Endothelial cell of umbilical vein (primary cell): ENCODE measurements at regions not wholly inside any gene's neighbourhood (a gene's known extent, or its start where the extent isn't known, plus 50 kb on each side); places are given as distances from the start of the nearest gene placed in this dataset.

Source experiments
- BruUV-seq: library from RNA; stranded (reverse); fragments of 400-500 nt; replicated peaks from 2 replicates; lab custom pipeline; 2021; lab: Mats Ljungman, UMichigan
- CTCF ChIA-PET: fragments of 300-600, 350-600 bp; sonication (Branson Sonifier 250); formaldehyde crosslinking; loops from one replicate; lab custom pipeline; 2021; ENCODE audit warnings: antibody characterized with exemption, inconsistent platforms; lab: Charles Lee
- POLR2A ChIA-PET: fragments of 300-600, 350-600 bp; sonication (Branson Sonifier 250); formaldehyde crosslinking; loops from one replicate; lab custom pipeline; 2021; ENCODE audit warnings: antibody characterized with exemption, inconsistent platforms; lab: Charles Lee
- DNase-seq: peaks from one replicate; pipeline ENCODE4 v3.0.0-alpha.2; 2011; ENCODE audit warnings: low read depth, low spot score
- FAIRE-seq: peaks from 2 replicates; lab custom pipeline; 2011; peaks lifted over from hg19 to GRCh38; lab: Jason Lieb, UNC
- H2AFZ ChIP-seq: 2 replicates; pipeline ENCODE4 v1.6.0; 2012; ENCODE audit warnings: low read depth, low read length, control low read depth, inconsistent platforms
- H3K27ac ChIP-seq: 2 replicates; pipeline ENCODE4 v1.5.1; 2011; ENCODE audit warnings: low read depth, mild to moderate bottlenecking, control low read depth, low read length, moderate library complexity; ENCODE audit not compliant: insufficient read depth
- H3K27me3 ChIP-seq, 2 experiments: 2 replicates each; pipeline versions ENCODE4 v1.6.0 to v1.6.1; 2011; ENCODE audit warnings: low read length in 2 of 2, mixed read lengths in 1 of 2; ENCODE audit not compliant: control insufficient read depth in 2 of 2, insufficient read depth in 2 of 2
- H3K36me3 ChIP-seq, 2 experiments: 2 replicates in 1 of 2; 3 replicates in 1 of 2; pipeline ENCODE4 v1.5.1; 2011; ENCODE audit warnings: low read length in 2 of 2, mild to moderate bottlenecking in 1 of 2, moderate library complexity in 1 of 2; ENCODE audit not compliant: control insufficient read depth in 2 of 2, insufficient read depth in 2 of 2; ENCODE audit errors: extremely low read depth in 1 of 2
- H3K4me1 ChIP-seq: 3 replicates; pipeline ENCODE4 v1.5.1; 2011; ENCODE audit warnings: mild to moderate bottlenecking, low read length; ENCODE audit not compliant: control insufficient read depth, insufficient read depth; ENCODE audit errors: extremely low read depth
- H3K4me2 ChIP-seq: 2 replicates; pipeline ENCODE4 v1.6.1; 2011; ENCODE audit warnings: low read length, control low read depth, mixed read lengths; ENCODE audit not compliant: insufficient read depth
- H3K4me3 ChIP-seq, 3 experiments: fragments of 200-600 bp in 1 of 3; sonication (generic), shearing (Covaris generic) in 1 of 3; replicated peaks in 1 of 3; 2 replicates each; pipeline ENCODE4 v1.5.1; 2011 to 2016; ENCODE audit warnings: control low read depth in 3 of 3, low read length in 3 of 3, mild to moderate bottlenecking in 2 of 3, inconsistent platforms in 1 of 3, low read depth in 1 of 3, moderate library complexity in 1 of 3; ENCODE audit not compliant: insufficient read depth in 1 of 3
- H3K79me2 ChIP-seq: 2 replicates; pipeline ENCODE4 v1.6.0; 2012; ENCODE audit warnings: low read length, inconsistent platforms; ENCODE audit not compliant: control insufficient read depth, insufficient read depth
- H3K9ac ChIP-seq: replicated peaks from 2 replicates; pipeline ENCODE3; 2011; ENCODE audit warnings: low read length, control low read depth; ENCODE audit not compliant: insufficient read depth; ENCODE audit errors: extremely low read depth
- H3K9me1 ChIP-seq: replicated peaks from 3 replicates; pipeline ENCODE4 v1.6.0; 2011; ENCODE audit warnings: mild to moderate bottlenecking, low read length; ENCODE audit not compliant: control insufficient read depth, insufficient read depth; ENCODE audit errors: extremely low read depth
- H3K9me3 ChIP-seq: replicated peaks from 2 replicates; pipeline ENCODE4 v1.5.1; 2012; ENCODE audit warnings: low read length, inconsistent platforms; ENCODE audit not compliant: control insufficient read depth, insufficient read depth
- H4K20me1 ChIP-seq: replicated peaks from 2 replicates; pipeline ENCODE3; 2011; ENCODE audit warnings: mild to moderate bottlenecking, low read length; ENCODE audit not compliant: control insufficient read depth, insufficient read depth; ENCODE audit errors: extremely low read depth
- CTCF ChIP-seq, 2 donors: IDR thresholded peaks; 1 replicate in 1 of 2; 2 replicates in 1 of 2; pipeline ENCODE4 v1.5.1; 2011; ENCODE audit warnings: low read length in 2 of 2, mild to moderate bottlenecking in 2 of 2, moderate library complexity in 2 of 2, control low read depth in 1 of 2, inconsistent platforms in 1 of 2, low read depth in 1 of 2; ENCODE audit not compliant: insufficient read depth in 1 of 2; ENCODE audit errors: extremely low read depth in 1 of 2
- EZH2 ChIP-seq: IDR thresholded peaks from 2 replicates; pipeline ENCODE4 v1.6.1; 2012; ENCODE audit warnings: borderline replicate concordance, low read depth, mild to moderate bottlenecking, moderate library complexity, low read length, inconsistent platforms; ENCODE audit not compliant: severe bottlenecking
- FOS ChIP-seq: IDR thresholded peaks from 2 replicates; pipeline ENCODE4 v1.6.1; 2011; ENCODE audit warnings: mild to moderate bottlenecking, low read length, moderate library complexity, borderline replicate concordance; ENCODE audit not compliant: insufficient read depth
- GATA2 ChIP-seq: IDR thresholded peaks from 2 replicates; pipeline ENCODE4 v1.7.0; 2011; ENCODE audit warnings: low read depth, mild to moderate bottlenecking, moderate library complexity, mixed read lengths, low read length; ENCODE audit not compliant: insufficient read length, insufficient read depth
- JUN ChIP-seq: IDR thresholded peaks from 2 replicates; pipeline ENCODE4 v1.6.1; 2011; ENCODE audit warnings: borderline replicate concordance, low read depth; ENCODE audit not compliant: insufficient read length, insufficient read depth
- MAX ChIP-seq: IDR thresholded peaks from 2 replicates; pipeline ENCODE4 v1.6.1; 2011; ENCODE audit not compliant: insufficient read depth, insufficient read length
- MYC ChIP-seq: IDR thresholded peaks from one replicate; pipeline ENCODE4 v1.6.1; 2011; ENCODE audit warnings: mild to moderate bottlenecking, low read depth, low read length
- POLR2A ChIP-seq: IDR thresholded peaks from 2 replicates; pipeline ENCODE4 v1.6.1; 2012; ENCODE audit warnings: low read depth, mild to moderate bottlenecking, control low read depth, low read length
- POLR2AphosphoS5 ChIP-seq: IDR thresholded peaks from 2 replicates; pipeline ENCODE4 v1.6.1; 2012; ENCODE audit warnings: low read depth, mild to moderate bottlenecking, control low read depth, low read length, moderate library complexity; ENCODE audit not compliant: insufficient read depth
- dilution Hi-C: fragments of 300-500 bp; cut with MboI; formaldehyde crosslinking; loops from one replicate; pipeline ENCODE4 v1.15.0; 2019; ENCODE audit warnings: low sequenced_read_pairs; ENCODE audit not compliant: extremely low pct_ligation_motif_present
- intact Hi-C: fragments of 100-400 bp; cut with micrococcal nuclease; formaldehyde crosslinking; loops from one replicate; pipeline ENCODE4 v1.10.0; 2022

GRCh38 chr3:3307491-3307890, 128.0 kb upstream of the CRBN start:
- Histone ChIP-seq H3K9me1 (no peaks in the 10 kb centered on the region), H3K4me1 (no peaks in the 10 kb centered on the region), H3K4me3 (no peak overlapping the region), H3K27me3 (no peaks in the 10 kb centered on the region), H3K27ac (no peak overlapping the region), H2AFZ (no peak overlapping the region), H3K36me3 (no peaks in the 10 kb centered on the region), H3K9me3 (peaks cover 2% of the 10 kb centered on the region), H3K79me2 (no peaks in the 10 kb centered on the region), H4K20me1 (no peaks in the 10 kb centered on the region), H3K9ac (no peak overlapping the region), H3K4me2 (no peak overlapping the region)
- dilution Hi-C loops: no loop called here
- POLR2A ChIA-PET: no interaction called here
- DNase-seq: no peak
- intact Hi-C loops: no loop called here
- no peak for TF ChIP-seq GATA2
- TF ChIP-seq POLR2A: no peak
- no peak for TF ChIP-seq MYC
- no peak for TF ChIP-seq MAX
- TF ChIP-seq POLR2AphosphoS5: no peak
- no peak for TF ChIP-seq FOS
- TF ChIP-seq EZH2: no peak
- TF ChIP-seq CTCF (IDR thresholded peaks at IDR 0.05; ENCODE audit: extremely low read depth in 1 of 2, insufficient read depth in 1 of 2, low read depth in 1 of 2, low read length in 2 of 2): no peak
- no peak for TF ChIP-seq JUN
- BruUV-seq: no TSS peak
- CTCF ChIA-PET: no interaction called here
- no peak for FAIRE-seq
